ENCODE measurements at regions not wholly inside any gene's neighbourhood (a gene's known extent, or its start where the extent isn't known, plus 50 kb on each side); places are given as distances from the start of the nearest gene placed in this dataset.
"Not testable (repeated sequence)": the region's sequence is repeated elsewhere in the genome, so short reads cannot be mapped to it uniquely, and the experiment has no call there.

DNA sequence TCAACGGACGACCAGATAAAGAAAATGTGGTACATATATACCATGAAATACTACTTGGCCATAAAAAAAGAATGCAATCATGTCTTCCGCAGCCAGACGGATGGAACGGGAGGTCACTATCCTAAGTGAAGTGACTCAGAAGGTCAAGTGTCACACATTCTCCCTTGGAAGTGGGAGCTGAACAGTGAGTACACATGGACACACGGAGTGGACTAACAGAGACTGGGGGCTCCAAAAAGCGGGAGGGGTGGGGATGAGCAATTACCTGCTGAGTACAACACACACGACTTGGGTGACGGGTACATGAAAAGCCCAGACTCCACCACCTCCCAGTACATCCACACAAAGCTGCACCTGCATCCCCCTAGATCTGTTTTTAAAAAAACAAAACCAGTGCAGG, 62.5 kb upstream of the TNK2 start:
- DNase-seq (ENCODE audit: low spot score): not testable (repeated sequence)

GRCh38 chr3:195969838-195970776, 61.8 kb upstream of the TNK2 start:
- DNase-seq (ENCODE audit: low spot score): not testable (repeated sequence)

GRCh38 chr3:195969341-195969740, 61.0 kb upstream of the TNK2 start:
- not testable (repeated sequence) for DNase-seq (ENCODE audit: low spot score)

- not testable (repeated sequence) for DNase-seq (ENCODE audit: low spot score)
Measured at GRCh38 chr3:195968104-195968503, 59.8 kb upstream of the TNK2 start.

GRCh38 chr3:195967387-195967720, 59.0 kb upstream of the TNK2 start:
- DNase-seq (ENCODE audit: low spot score): not testable (repeated sequence)

DNA sequence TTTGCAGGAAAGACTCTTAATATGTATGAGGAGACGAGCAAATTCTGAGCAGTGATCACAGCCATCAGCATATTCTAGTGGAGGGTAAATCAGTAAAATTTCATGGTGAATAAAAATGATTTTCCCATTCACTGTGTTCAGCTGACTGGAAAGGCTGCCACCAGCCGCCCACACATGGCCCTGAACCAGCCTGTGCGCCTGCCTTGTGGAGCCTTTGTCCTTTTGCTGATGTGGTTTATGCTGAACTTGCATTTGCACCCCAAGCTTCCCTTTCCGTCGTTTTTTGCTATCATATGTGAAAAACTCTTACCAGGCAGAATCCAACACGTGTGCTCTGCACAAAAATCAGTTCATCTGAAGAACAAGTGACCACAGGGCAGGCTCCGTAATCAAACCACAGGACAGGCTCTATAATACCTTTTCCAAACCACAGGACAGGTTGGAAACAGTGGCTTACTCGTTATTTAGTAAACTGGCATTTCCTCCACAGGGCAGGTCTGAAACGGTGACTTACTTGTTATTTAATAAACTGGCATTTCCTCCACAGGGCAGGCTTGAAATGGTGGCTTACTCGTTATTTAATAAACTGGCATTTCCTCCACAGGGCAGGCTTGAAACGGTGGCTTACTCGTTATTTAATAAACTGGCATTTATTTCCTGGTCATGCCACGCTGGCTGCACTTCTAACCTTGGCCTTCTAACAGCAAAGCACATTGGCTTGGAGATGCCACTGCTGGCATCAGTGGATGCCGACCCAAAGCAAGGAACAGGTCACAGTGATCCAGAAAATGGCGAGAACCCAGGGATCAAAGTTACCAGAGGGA, 58.4 kb upstream of the TNK2 start:
- DNase-seq (ENCODE audit: low spot score): not testable (repeated sequence)

DNA sequence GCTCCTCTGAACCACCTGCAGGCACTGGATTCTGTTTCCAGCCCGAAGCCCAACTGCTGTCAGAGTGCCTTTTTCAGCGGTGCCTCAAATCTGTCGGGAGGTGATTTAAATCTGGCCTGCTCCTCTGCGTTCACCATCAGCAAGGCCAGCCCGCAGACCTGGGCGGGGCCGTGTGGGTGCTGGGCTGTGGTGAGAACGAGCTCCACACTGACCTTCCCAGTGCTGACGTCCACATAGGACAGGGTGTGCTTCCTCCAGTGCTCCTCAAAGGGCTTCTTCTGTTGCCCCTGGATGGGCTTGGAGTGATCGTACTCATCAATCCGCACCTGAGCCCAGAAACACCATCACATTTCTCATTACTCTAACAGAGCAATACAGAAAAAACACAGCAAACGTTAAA, 56.9 kb upstream of the TNK2 start:
- DNase-seq (ENCODE audit: low spot score): not testable (repeated sequence)

- DNase-seq (ENCODE audit: low spot score): not testable (repeated sequence)
Measured at GRCh38 chr3:195964318-195965107, 56.2 kb upstream of the TNK2 start.

DNA sequence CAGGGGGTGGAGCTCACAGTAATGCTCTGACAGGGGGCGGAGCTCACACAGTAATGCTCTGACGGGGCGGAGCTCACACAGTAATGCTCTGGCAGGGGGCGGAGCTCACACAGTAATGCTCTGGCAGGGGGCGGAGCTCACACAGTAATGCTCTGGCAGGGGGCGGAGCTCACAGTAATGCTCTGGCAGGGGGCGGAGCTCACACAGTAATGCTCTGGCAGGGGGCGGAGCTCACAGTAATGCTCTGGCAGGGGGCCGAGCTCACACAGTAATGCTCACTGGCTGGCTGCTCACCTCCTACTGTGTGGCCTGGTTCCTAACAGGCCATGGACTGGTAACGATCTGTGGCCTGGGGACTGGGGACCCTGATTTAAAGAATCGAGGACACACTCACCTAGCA, 53.9 kb upstream of the TNK2 start:
- DNase-seq (ENCODE audit: low spot score): not testable (repeated sequence)

DNA sequence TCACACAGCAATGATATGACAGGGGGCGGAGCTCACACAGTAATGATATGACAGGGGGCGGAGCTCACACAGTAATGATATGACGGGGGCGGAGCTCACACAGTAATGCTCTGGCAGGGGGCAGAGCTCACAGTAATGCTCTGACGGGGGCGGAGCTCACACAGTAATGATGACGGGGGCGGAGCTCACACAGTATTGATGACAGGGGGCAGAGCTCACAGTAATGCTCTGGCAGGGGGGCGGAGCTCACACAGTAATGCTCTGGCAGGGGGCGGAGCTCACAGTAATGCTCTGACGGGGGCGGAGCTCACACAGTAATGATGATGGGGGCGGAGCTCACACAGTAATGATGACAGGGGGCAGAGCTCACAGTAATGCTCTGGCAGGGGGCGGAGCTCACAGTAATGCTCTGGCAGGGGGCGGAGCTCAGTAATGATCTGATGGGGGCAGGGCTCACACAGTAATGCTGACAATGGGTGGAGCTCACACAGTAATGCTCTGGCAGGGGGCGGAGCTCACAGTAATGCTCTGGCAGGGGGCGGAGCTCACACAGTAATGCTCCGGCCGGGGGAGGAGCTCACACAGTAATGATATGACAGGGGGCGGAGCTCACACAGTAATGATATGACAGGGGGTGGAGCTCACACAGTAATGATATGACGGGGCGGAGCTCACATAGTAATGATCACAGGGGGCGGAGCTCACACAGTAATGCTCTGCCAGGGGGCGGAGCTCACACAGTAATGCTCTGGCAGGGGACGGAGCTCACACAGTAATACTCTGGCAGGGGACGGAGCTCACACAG, 52.8 kb upstream of the TNK2 start:
- DNase-seq (ENCODE audit: low spot score): not testable (repeated sequence)

GRCh38 chr3:195960164-195960563, 51.8 kb upstream of the TNK2 start:
- DNase-seq (ENCODE audit: low spot score): not testable (repeated sequence)

DNA sequence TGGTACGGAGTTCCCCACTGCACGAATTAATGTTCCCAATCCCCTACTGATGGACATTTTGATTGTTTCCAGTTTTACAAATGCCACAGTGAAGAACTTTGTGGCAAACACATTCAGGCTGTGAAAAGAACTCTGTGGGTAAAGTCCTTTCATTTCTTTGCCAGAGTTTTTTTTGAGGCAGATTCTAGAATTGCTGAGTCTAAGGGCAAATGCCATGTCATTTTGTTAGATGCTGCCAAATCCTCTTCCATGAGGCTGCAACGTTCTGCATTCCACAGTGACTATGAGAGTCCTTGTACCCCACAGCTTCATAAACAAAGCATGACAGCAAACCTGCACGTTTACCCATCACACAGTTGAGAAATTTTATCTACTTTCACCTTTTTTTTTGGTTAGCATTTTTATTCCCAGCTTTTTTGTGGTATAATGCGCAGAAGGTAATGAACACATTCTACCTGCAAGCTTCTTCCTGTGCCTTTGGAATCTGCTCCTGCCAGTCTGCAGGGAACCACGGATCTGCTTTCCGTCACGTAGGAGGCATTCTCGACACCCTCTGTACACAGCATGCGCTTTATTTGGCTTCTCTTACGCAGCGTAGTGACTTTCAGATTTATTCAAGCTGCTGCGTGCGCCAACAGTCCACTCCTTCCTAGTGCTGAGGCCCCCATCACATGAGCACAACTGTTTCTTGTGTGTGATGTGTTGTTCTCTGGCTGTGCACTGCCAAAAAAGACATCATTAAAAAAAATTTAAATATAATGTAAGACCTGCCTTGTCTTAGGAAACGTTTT, 51.2 kb upstream of the TNK2 start:
- not testable (repeated sequence) for DNase-seq (ENCODE audit: low spot score)

DNA sequence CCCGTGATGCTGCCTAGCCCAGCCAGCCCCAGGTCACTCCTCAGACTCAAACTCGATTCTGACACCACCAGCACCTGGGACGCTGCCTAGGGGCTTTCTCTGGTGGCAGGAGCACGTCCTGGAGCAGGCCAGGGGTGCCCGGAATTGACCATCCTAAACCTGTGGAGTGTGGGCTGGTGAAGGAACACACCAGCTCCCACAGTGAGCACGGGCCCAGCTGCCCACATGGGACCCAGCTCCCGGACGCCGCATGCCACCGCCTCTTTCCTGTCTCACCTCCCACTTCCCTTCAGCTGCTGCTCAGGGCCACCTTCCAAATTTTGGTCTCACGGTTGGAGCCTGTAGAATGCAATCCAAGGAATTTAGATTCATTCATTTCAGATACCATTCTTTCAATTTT, 50.4 kb upstream of the TNK2 start:
- not testable (repeated sequence) for DNase-seq (ENCODE audit: low spot score)

Measured in H4 (cell line).